HEK293 (cell line): ENCODE measurements at regions not wholly inside any gene's neighbourhood (a gene's known extent, or its start where the extent isn't known, plus 50 kb on each side); places are given as distances from the start of the nearest gene placed in this dataset.

ENCODE experiments used
- CTCF ChIA-PET: fragments of 350-600 bp; formaldehyde crosslinking; extraction: SDS; loops from one replicate; lab custom pipeline; 2021; ENCODE audit warnings: antibody characterized with exemption; lab: Yijun Ruan, JAX
- POLR2A ChIA-PET: fragments of 300-600 bp; formaldehyde crosslinking; extraction: SDS; loops from one replicate; lab custom pipeline; 2020; ENCODE audit warnings: antibody characterized with exemption, inconsistent platforms; lab: Yijun Ruan, JAX
- H3K27ac ChIP-seq: fragments of 200-500 bp; sonication (Bioruptor generic); 2 replicates; pipeline ENCODE4 v1.5.1; 2014; ENCODE audit warnings: low read depth, low read length, control low read depth, inconsistent platforms; ENCODE audit errors: extremely low read depth
- H3K36me3 ChIP-seq, 2 experiments: fragments of 200-500 bp in 1 of 2; sonication (Bioruptor generic) in 1 of 2; 1 replicate in 1 of 2; 2 replicates in 1 of 2; pipeline ENCODE4 v1.5.1; 2014 to 2017; ENCODE audit warnings: inconsistent platforms in 2 of 2, low read length in 2 of 2; ENCODE audit not compliant: control insufficient read depth in 2 of 2, insufficient read depth in 1 of 2
- H3K4me1 ChIP-seq: fragments of 200-500 bp; sonication (Bioruptor generic); 2 replicates; pipeline ENCODE4 v1.5.1; 2014; ENCODE audit warnings: mild to moderate bottlenecking, low read length, inconsistent platforms; ENCODE audit not compliant: control insufficient read depth, insufficient read depth
- H3K4me3 ChIP-seq: 2 replicates; pipeline ENCODE4 v1.5.1; 2011; ENCODE audit warnings: low read depth, mild to moderate bottlenecking, control low read depth, low read length, moderate library complexity
- H3K9me3 ChIP-seq: fragments of 200-500 bp; sonication (Bioruptor generic); 2 replicates; pipeline ENCODE4 v1.5.1; 2014; ENCODE audit warnings: low read depth, low read length, inconsistent platforms; ENCODE audit not compliant: control insufficient read depth, insufficient read depth
- ATF2 ChIP-seq: fragments of 450-650 bp; formaldehyde crosslinking; IDR thresholded peaks from 2 replicates; pipeline ENCODE4 v1.5.1; 2016; ENCODE audit warnings: missing biosample characterization, missing genetic modification characterization, low read depth
- CTCF ChIP-seq: fragments of 450-650 bp; formaldehyde crosslinking; IDR thresholded peaks from 2 replicates; pipeline ENCODE4 v1.5.1; 2016; ENCODE audit warnings: missing biosample characterization, missing genetic modification characterization
- GLI2 ChIP-seq: fragments of 450-650 bp; formaldehyde crosslinking; IDR thresholded peaks from 2 replicates; pipeline ENCODE4; 2017; ENCODE audit warnings: missing biosample characterization, missing genetic modification characterization, low read depth, borderline replicate concordance
- RBAK ChIP-seq: fragments of 450-650 bp; formaldehyde crosslinking; IDR thresholded peaks from 2 replicates; pipeline ENCODE4 v1.5.1; 2016; ENCODE audit warnings: missing biosample characterization, missing genetic modification characterization
- SALL2 ChIP-seq: fragments of 450-650 bp; formaldehyde crosslinking; IDR thresholded peaks from 2 replicates; pipeline ENCODE4 v1.5.0; 2017; ENCODE audit warnings: missing biosample characterization, mild to moderate bottlenecking, missing genetic modification characterization, borderline replicate concordance
- SCRT2 ChIP-seq: fragments of 450-650 bp; formaldehyde crosslinking; IDR thresholded peaks from 2 replicates; pipeline ENCODE4 v1.5.1; 2016; ENCODE audit warnings: missing biosample characterization, missing genetic modification characterization
- ZNF114 ChIP-seq: fragments of 450-650 bp; formaldehyde crosslinking; IDR thresholded peaks from 2 replicates; pipeline ENCODE4 v1.5.0; 2017; ENCODE audit warnings: missing biosample characterization, missing genetic modification characterization
- ZNF133 ChIP-seq: fragments of 450-650 bp; formaldehyde crosslinking; IDR thresholded peaks from 2 replicates; pipeline ENCODE4 v1.5.1; 2016; ENCODE audit warnings: missing biosample characterization, missing genetic modification characterization
- ZNF146 ChIP-seq: fragments of 450-650 bp; formaldehyde crosslinking; IDR thresholded peaks from 2 replicates; pipeline ENCODE4 v1.5.1; 2016; ENCODE audit warnings: missing biosample characterization, missing genetic modification characterization
- ZNF157 ChIP-seq: fragments of 450-650 bp; formaldehyde crosslinking; IDR thresholded peaks from 2 replicates; pipeline ENCODE4 v1.5.1; 2016; ENCODE audit warnings: missing biosample characterization, missing genetic modification characterization
- ZNF19 ChIP-seq: fragments of 450-650 bp; formaldehyde crosslinking; IDR thresholded peaks from 2 replicates; pipeline ENCODE4; 2016; ENCODE audit warnings: missing biosample characterization, missing genetic modification characterization, low read depth
- ZNF548 ChIP-seq: fragments of 450-650 bp; formaldehyde crosslinking; IDR thresholded peaks from 2 replicates; pipeline ENCODE4 v1.5.1; 2016; ENCODE audit warnings: missing biosample characterization, missing genetic modification characterization
- ZNF555 ChIP-seq: fragments of 450-650 bp; formaldehyde crosslinking; conservative IDR thresholded peaks from 2 replicates; pipeline ENCODE4 v1.5.1; 2017; ENCODE audit warnings: missing biosample characterization, mild to moderate bottlenecking, missing genetic modification characterization, inconsistent platforms
- ZNF585B ChIP-seq: fragments of 450-650 bp; formaldehyde crosslinking; IDR thresholded peaks from 2 replicates; pipeline ENCODE4 v1.5.1; 2016; ENCODE audit warnings: missing biosample characterization, missing genetic modification characterization
- ZNF639 ChIP-seq: fragments of 450-650 bp; formaldehyde crosslinking; IDR thresholded peaks from 2 replicates; pipeline ENCODE4 v1.5.1; 2016; ENCODE audit warnings: missing biosample characterization, missing genetic modification characterization
- ZNF704 ChIP-seq: fragments of 450-650 bp; formaldehyde crosslinking; IDR thresholded peaks from 2 replicates; pipeline ENCODE4 v1.5.1; 2016; ENCODE audit warnings: missing biosample characterization, missing genetic modification characterization
- ZNF776 ChIP-seq: fragments of 450-650 bp; formaldehyde crosslinking; IDR thresholded peaks from 2 replicates; pipeline ENCODE4 v1.5.0; 2017; ENCODE audit warnings: missing biosample characterization, missing genetic modification characterization, borderline replicate concordance
- ZSCAN16 ChIP-seq: fragments of 450-650 bp; formaldehyde crosslinking; IDR thresholded peaks from 2 replicates; pipeline ENCODE4 v1.5.1; 2016; ENCODE audit warnings: missing biosample characterization, missing genetic modification characterization
- ZSCAN23 ChIP-seq: fragments of 450-650 bp; formaldehyde crosslinking; IDR thresholded peaks from 2 replicates; pipeline ENCODE4 v1.5.1; 2016; ENCODE audit warnings: missing biosample characterization, missing genetic modification characterization
- TF ChIP-seq, protein P1 (sequence below): fragments of 450-650 bp; formaldehyde crosslinking; IDR thresholded peaks from 2 replicates; pipeline ENCODE4 v1.5.1; 2017; ENCODE audit warnings: missing biosample characterization, missing genetic modification characterization

DNA sequence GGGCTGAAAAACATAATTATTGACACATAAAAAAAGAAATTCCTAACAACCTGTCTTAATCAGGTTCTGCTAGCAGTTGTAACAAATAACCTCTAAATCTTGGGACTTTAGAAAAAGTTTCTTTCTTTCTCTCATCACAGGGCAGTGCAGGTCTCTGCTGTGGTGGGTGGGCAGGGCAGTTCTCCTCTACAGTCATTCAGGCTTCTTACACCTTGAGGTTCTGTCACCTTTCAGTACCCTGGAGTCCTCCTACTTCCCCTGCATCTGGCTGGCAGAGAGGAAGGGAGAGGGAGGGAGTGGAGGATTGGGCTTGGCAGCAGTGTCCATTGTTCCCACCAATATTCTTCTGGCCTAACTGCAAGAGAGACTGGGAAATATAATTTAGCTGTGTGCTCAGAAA lies 112.2 kb upstream of the ANKRD55 start (continued):
- TF ChIP-seq ZNF639 (tag by site-specific recombination) (no peak), ZNF585B (tag by site-specific recombination) (no peak), ZSCAN16 (tag by site-specific recombination) (no peak), CTCF (tag by site-specific recombination) (no peak), ZNF776 (tag by site-specific recombination) (no peak), ZNF146 (no peak), ZNF133 (tag by site-specific recombination) (no peak)

DNA sequence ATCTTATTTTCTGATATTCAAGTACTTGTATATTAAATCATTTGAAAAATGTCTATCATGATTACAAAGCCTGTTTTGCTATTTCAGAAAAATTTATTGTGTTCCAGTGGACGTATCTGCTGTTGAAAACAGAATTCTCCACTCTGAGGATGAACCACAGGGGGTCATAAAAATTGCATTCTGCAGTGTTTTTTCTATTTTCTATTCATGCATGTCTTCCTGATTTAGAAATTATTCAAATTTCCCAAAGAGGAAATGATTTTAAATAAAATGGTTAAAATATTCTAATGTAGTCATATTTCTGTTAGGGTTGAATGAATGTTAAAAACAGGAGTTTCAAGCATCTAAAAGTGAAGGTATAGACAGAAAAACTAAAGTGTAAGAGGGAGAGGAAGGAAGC lies 111.5 kb upstream of the ANKRD55 start:
- Histone ChIP-seq H3K36me3 (no peaks in the 10 kb centered on the region), H3K9me3 (no peaks in the 10 kb centered on the region), H3K4me1 (no peaks in the 10 kb centered on the region)
- TF ChIP-seq ZNF157 (tag by site-specific recombination) (no peak), ZNF19 (tag by site-specific recombination) (no peak), RBAK (tag by site-specific recombination) (no peak), SALL2 (no peak), GLI2 (tag by site-specific recombination) (no peak), ATF2 (tag by site-specific recombination) (no peak)
- TF ChIP-seq, protein P1, sequence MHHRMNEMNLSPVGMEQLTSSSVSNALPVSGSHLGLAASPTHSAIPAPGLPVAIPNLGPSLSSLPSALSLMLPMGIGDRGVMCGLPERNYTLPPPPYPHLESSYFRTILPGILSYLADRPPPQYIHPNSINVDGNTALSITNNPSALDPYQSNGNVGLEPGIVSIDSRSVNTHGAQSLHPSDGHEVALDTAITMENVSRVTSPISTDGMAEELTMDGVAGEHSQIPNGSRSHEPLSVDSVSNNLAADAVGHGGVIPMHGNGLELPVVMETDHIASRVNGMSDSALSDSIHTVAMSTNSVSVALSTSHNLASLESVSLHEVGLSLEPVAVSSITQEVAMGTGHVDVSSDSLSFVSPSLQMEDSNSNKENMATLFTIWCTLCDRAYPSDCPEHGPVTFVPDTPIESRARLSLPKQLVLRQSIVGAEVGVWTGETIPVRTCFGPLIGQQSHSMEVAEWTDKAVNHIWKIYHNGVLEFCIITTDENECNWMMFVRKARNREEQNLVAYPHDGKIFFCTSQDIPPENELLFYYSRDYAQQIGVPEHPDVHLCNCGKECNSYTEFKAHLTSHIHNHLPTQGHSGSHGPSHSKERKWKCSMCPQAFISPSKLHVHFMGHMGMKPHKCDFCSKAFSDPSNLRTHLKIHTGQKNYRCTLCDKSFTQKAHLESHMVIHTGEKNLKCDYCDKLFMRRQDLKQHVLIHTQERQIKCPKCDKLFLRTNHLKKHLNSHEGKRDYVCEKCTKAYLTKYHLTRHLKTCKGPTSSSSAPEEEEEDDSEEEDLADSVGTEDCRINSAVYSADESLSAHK (tag by site-specific recombination), result no peak
- TF ChIP-seq, all 188 proteins: peak for 0
- H3K27ac ChIP-seq, result no peak overlapping the region
- CTCF ChIA-PET, result no interaction called here
- POLR2A ChIA-PET, result no interaction called here
- no peak overlapping the region for H3K4me3 ChIP-seq

- Histone ChIP-seq H3K9me3 (no peaks in the 10 kb centered on the region), H3K27ac (no peak overlapping the region), H3K4me3 (no peak overlapping the region), H3K36me3 (no peaks in the 10 kb centered on the region), H3K4me1 (no peaks in the 10 kb centered on the region)
- no peak for TF ChIP-seq SCRT2 (tag by site-specific recombination)
- no peak for TF ChIP-seq ZSCAN23 (tag by site-specific recombination)
- no peak for TF ChIP-seq ZNF548 (tag by site-specific recombination)
- no peak for TF ChIP-seq ZNF704
- no peak for TF ChIP-seq ZNF555
- TF ChIP-seq ZNF114, result no peak
- CTCF ChIA-PET, result no interaction called here
- POLR2A ChIA-PET, result no interaction called here
These were observed 110.9 kb upstream of the ANKRD55 start for GRCh38 chr5:56343988-56344387.
